ENCODE measurements at regions not wholly inside any gene's neighbourhood (a gene's known extent, or its start where the extent isn't known, plus 50 kb on each side); places are given as distances from the start of the nearest gene placed in this dataset.
"Not testable (repeated sequence)": the region's sequence is repeated elsewhere in the genome, so short reads cannot be mapped to it uniquely, and the experiment has no call there.

DNA sequence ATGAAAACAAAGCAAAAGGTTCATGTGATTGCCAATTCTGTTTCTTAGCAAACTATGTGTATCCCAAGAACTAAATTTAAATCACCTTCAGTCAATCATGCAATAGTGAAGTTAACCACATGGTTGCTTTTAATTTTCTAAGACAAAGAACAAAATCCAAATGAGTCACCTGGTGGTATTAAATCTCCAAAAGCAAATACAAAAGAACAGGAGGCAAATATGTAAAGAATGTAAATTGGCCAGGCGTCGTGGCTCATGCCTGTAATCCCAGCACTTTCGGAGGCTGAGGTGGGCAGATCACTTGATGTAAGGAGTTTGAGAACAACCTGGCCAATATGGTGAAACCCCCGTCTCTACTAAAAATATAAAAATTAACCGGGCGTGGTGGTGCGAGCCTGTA lies 54.2 kb upstream of the PIK3R4 start:
- Mint-ChIP-seq H3K4me3 (no peak overlapping the region), H3K36me3 (ENCODE audit: low read depth) (peaks cover 4% of the 10 kb centered on the region), H3K27me3 (peaks cover 10% of the 10 kb centered on the region), H3K4me1 (no peaks in the 10 kb centered on the region), H3K27ac (no peak overlapping the region)
- H3K9me3 ChIP-seq (ENCODE audit: control insufficient read depth, low read length, poor library complexity, severe bottlenecking) = no peaks in the 10 kb centered on the region
- DNase-seq = no peak
- no peak for ATAC-seq

DNA sequence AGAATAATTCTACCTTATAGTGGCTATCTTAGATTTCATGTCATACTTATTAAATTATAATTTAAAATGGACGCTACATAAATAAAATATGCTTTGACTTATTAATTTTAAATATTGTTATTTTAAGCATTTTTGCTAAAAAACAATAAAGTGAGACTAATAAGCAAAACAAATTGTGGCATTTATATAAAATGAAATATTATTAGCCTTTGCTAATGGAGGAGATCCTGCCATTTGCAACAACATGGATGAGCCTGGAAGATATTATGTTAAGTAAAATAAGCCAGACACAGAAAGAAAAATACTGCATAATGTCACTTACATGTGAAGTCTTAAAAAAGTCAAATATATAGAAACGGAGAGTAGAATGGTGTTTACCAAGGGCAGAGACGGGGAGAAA lies 54.8 kb upstream of the PIK3R4 start:
- H3K27me3 Mint-ChIP-seq = peaks cover 10% of the 10 kb centered on the region
- H3K4me1 Mint-ChIP-seq = no peaks in the 10 kb centered on the region
- H3K27ac Mint-ChIP-seq = no peak overlapping the region
- DNase-seq = no peak
- H3K4me3 Mint-ChIP-seq = no peak overlapping the region
- H3K36me3 Mint-ChIP-seq (ENCODE audit: low read depth) = peaks cover 4% of the 10 kb centered on the region
- no peaks in the 10 kb centered on the region for H3K9me3 ChIP-seq (ENCODE audit: control insufficient read depth, low read length, poor library complexity, severe bottlenecking)
- ATAC-seq = no peak

DNA sequence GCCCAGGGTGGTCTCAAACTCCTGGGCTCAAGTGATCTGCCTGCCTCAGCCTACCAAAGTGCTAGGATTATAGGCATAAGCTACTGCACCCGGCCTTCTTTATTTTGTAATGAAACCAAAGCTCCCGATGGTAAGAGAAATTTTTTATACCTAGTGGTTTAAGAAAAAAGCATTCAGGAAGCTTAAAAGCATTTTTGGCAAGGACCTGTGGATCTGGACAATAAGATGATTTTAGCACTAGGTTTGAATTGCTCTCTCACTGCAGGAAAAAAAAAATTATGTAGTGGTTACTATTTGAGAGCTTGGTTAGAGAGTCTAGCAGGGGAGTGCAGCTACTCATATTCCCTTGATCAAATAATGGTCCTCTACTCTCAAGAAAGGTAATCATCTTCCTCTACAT lies 64.9 kb upstream of the PIK3R4 start:
- no peaks in the 10 kb centered on the region for H3K9me3 ChIP-seq (ENCODE audit: control insufficient read depth, low read length, poor library complexity, severe bottlenecking)
- DNase-seq = no peak
- Mint-ChIP-seq H3K27me3 (no peaks in the 10 kb centered on the region), H3K36me3 (ENCODE audit: low read depth) (no peaks in the 10 kb centered on the region), H3K4me1 (no peaks in the 10 kb centered on the region), H3K4me3 (no peak overlapping the region), H3K27ac (no peak overlapping the region)
- no peak for ATAC-seq

DNA sequence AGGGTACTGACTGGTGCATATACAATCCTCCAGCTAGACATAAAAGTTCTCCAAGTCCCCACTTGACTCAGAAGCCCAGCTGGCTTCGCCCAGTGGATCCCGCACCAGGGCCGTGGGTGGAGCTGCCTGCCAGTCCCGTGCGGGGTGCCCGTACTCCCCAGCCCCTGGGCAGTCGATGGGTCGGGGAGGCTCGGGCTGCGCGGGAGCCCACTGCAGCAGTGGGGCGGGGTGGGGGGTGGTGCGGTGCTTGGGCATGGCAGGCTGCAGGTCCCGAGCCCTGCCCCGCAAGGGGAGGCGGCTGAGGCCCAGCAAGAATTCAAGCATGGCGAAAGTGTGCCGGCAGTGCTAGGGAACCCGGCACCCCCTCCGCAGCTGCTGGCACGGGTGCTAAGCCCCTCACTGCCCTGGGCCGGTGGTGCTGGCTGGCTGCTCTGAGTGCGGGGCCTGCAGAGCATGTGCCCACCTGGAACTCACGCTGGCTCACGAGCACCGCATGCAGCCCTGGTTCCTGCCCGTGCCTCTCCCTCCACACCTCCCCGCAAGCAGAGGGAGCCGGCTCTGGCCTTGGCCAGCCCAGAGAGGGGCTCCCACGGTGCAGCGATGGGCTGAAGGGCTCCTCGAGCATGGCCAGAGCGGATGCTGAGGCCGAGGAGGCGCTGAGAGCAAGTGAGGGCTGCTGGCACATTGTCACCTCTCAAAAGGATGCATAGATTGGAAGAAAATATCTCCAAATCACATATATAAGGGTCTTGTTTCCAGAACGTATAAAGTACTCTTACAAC lies 68.3 kb upstream of the PIK3R4 start:
- no peak overlapping the region for H3K27ac Mint-ChIP-seq
- no peaks in the 10 kb centered on the region for H3K36me3 Mint-ChIP-seq (ENCODE audit: low read depth)
- no peak for DNase-seq

DNA sequence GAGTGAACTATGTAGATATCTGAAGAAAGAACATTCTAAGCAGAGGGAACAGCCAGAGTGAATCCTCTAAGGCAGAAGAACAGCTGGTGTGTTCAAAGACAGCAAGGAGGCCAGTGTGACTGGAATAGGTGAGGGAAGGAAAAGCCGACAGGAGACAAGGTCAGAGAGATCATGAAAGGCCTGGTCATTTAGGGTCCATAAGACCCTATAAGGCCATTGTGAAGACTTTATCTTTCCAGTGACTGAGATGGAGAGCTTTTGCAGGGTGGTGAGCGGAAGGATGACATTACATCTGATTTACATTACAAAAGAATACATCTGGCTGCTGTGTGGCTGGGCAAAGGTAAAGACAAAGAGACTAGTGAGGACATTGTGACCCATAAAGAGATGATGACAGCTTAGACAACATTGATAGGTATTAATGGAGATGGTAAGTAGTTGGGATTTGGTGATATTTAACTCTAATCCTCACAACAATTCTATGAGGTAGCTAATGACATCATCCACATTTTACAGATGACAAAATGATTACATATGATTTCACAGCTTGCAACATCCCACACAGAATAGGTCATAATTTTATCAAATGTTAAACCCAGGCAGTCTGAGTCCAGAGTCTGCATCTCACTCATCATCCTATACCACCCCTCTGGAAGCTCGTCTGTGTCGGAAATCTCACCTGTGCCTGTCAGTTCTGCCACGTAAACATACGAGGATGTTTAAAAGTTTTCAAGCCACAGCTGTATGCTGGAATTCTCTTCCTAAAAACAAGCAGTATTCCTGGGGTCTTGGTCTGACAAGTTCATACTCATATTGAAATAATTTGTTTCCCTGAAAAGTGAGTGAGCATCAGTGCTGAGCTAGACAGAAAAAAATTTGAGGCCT lies 70.2 kb upstream of the PIK3R4 start:
- Mint-ChIP-seq H3K4me1 (no peaks in the 10 kb centered on the region), H3K27me3 (peaks cover 18% of the 10 kb centered on the region), H3K36me3 (ENCODE audit: low read depth) (no peaks in the 10 kb centered on the region), H3K27ac (no peak overlapping the region), H3K4me3 (no peak overlapping the region)
- DNase-seq (no peak), ATAC-seq (no peak)
- no peaks in the 10 kb centered on the region for H3K9me3 ChIP-seq (ENCODE audit: control insufficient read depth, low read length, poor library complexity, severe bottlenecking)

More for the DNA sequence above, 68.3 kb upstream of the PIK3R4 start:
- H3K27me3 Mint-ChIP-seq = peaks cover 7% of the 10 kb centered on the region
- H3K9me3 ChIP-seq (ENCODE audit: control insufficient read depth, low read length, poor library complexity, severe bottlenecking) = no peaks in the 10 kb centered on the region
- H3K4me1 Mint-ChIP-seq = no peaks in the 10 kb centered on the region
- H3K4me3 Mint-ChIP-seq = no peak overlapping the region
- no peak for ATAC-seq

DNA sequence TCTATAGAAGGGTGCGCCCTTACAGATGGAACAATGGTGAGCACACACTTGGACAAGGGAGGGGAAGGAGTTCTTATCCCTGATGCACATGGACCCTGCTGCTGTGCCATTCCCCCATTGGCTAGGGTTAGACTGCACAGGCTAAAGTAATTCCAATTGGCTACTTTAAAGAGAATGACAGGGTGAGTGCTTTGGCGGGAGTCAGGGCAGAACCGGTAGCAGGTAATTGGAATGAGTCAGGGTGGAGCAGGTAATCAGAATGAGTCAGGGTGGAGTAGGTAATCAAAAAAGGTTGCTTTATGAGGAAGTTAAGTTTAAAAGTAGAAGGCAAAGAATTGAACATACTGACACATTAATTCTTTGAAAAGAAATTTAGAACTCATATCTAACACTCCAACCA lies 71.4 kb upstream of the PIK3R4 start:
- H3K36me3 Mint-ChIP-seq (ENCODE audit: low read depth); DNase-seq; H3K4me3 Mint-ChIP-seq; H3K9me3 ChIP-seq (ENCODE audit: control insufficient read depth, low read length, poor library complexity, severe bottlenecking); H3K27ac Mint-ChIP-seq; H3K4me1 Mint-ChIP-seq; ATAC-seq: not testable (repeated sequence)
- H3K27me3 Mint-ChIP-seq = peaks cover 18% of the 10 kb centered on the region

DNA sequence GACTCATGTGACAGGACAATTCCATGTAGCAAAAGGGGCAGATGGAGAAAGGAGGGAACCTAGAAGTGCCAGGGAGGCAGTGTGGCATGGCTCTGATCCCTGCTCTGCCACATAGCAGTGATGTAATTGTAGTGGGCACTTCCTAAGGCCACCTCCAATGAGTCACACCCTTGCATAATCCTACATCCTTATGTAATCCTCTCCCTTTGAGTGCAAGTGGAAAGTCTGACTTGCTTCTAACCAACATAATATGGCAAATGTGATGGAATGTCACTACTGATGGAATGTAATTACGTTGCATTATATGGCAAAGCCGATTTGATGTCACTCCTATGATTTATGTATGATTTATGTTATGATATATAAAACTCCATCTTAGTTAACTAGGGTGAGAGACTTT lies 72.9 kb upstream of the ATP2C1 start:
- peaks cover 35% of the 10 kb centered on the region for H3K27me3 Mint-ChIP-seq
- H3K9me3 ChIP-seq (ENCODE audit: control insufficient read depth, low read length, poor library complexity, severe bottlenecking) = no peaks in the 10 kb centered on the region
- DNase-seq = no peak
- H3K36me3 Mint-ChIP-seq (ENCODE audit: low read depth) = no peaks in the 10 kb centered on the region
- no peak overlapping the region for H3K4me3 Mint-ChIP-seq
- ATAC-seq = peak; percentile 28
- no peaks in the 10 kb centered on the region for H3K4me1 Mint-ChIP-seq
- no peak overlapping the region for H3K27ac Mint-ChIP-seq

DNA sequence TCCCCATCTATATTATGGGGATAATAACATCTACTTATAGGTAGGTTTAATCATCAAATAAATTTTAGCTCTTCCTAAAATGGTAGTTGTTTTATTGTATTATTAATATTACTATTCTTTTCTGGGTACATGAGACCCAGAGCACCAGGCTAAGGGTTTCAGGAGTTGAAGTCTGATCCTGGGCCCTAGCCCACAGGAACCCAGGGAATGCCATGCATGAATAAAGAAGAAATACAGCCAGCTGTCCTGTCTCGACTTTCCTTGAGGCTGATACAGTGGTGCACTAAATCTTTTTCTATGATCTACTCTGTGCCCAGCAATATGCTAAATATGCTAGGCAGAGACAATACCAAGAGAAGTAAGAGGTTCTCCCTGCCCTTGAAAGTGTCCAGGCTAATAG lies 72.1 kb upstream of the ATP2C1 start:
- ATAC-seq (no peak), DNase-seq (no peak)
- peaks cover 37% of the 10 kb centered on the region for H3K27me3 Mint-ChIP-seq
- H3K4me1 Mint-ChIP-seq = no peaks in the 10 kb centered on the region
- no peak overlapping the region for H3K27ac Mint-ChIP-seq
- no peaks in the 10 kb centered on the region for H3K36me3 Mint-ChIP-seq (ENCODE audit: low read depth)
- H3K4me3 Mint-ChIP-seq = no peak overlapping the region
- no peaks in the 10 kb centered on the region for H3K9me3 ChIP-seq (ENCODE audit: control insufficient read depth, low read length, poor library complexity, severe bottlenecking)

DNA sequence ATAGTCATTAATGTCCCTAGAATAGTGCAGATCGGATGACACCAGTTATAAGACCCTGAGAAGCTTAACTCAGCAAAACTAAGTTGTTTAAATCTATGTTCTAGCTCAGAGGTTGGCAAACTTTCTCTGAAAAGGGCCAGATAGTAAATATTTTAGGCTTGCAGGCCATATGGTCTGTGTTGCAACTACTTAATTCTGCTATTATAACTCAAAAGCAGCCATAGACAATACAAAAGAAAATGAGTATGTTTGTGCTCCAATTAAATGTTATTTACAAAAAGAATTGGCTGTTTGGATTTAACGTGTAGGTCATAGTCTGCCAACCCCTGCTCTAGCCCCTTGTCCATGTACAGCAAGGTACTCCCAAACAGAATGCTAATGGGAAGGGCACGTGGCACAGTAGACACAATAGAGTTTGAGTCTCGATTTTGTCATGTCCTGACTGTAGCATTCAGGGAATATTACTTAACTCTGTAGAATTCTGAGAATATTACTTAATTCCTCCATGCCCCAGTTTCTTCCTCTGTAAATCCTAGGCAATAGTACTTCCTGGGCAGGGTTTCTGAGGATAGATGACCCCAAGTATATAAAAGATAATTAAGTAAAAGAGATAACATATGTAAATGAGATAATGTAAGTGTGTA lies 70.5 kb upstream of the ATP2C1 start:
- Mint-ChIP-seq H3K27me3 (peaks cover 37% of the 10 kb centered on the region), H3K4me1 (no peaks in the 10 kb centered on the region), H3K4me3 (no peak overlapping the region), H3K27ac (no peak overlapping the region), H3K36me3 (ENCODE audit: low read depth) (no peaks in the 10 kb centered on the region)
- ATAC-seq (no peak), DNase-seq (no peak)
- H3K9me3 ChIP-seq (ENCODE audit: control insufficient read depth, low read length, poor library complexity, severe bottlenecking) = no peaks in the 10 kb centered on the region

DNA sequence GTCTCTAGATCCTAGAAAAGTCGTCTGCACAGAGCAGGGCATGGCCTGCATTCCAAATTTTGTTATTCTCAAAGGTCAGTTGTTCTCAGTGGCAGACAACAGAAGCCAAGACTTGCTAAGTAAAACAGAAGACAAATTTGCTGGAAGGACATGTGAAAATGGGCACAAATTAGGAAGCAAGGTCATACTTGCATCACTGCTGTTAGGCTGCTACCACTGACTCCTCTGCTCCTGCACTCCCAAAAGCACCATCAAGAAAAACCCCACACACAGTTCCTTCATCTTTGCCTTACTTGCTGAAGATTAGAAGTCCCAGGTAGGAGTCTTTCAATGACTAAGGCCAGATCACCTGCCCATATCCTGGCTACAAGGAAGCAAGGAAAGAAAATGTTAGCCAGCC lies 69.9 kb upstream of the ATP2C1 start:
- Mint-ChIP-seq H3K4me3 (no peak overlapping the region), H3K4me1 (no peaks in the 10 kb centered on the region), H3K27ac (no peak overlapping the region), H3K27me3 (peaks cover 36% of the 10 kb centered on the region), H3K36me3 (ENCODE audit: low read depth) (no peaks in the 10 kb centered on the region)
- no peaks in the 10 kb centered on the region for H3K9me3 ChIP-seq (ENCODE audit: control insufficient read depth, low read length, poor library complexity, severe bottlenecking)
- ATAC-seq = no peak
- no peak for DNase-seq

DNA sequence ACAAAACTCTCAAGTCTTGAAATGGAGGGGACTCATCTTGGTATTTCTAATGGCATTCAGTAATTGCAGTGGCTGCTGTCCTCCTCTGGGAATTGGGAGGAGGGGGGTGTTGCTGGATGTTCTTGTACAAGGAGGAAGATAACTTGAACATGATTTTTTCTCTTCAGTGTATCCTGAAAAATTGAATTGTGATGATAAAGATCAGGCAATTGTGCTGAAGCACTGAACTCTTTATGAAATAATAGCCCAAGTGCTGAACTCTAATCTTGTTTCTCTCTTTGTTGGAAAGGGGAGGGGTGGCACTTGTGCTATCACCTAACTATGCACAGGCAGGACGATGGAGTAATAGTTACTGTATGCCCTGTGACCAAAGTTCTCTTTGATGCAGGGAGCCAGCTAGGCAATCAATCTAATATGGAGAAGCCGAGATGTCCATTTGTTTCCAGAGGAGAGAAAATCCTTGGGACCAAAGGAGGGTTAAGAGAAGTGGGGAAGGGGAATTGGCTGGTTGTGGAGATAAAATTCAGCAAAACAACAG lies 68.1 kb upstream of the ATP2C1 start:
- H3K9me3 ChIP-seq (ENCODE audit: control insufficient read depth, low read length, poor library complexity, severe bottlenecking) = no peaks in the 10 kb centered on the region
- Mint-ChIP-seq H3K4me3 (no peak overlapping the region), H3K4me1 (no peaks in the 10 kb centered on the region), H3K27ac (no peak overlapping the region), H3K36me3 (ENCODE audit: low read depth) (peaks cover 3% of the 10 kb centered on the region), H3K27me3 (peaks cover 24% of the 10 kb centered on the region)
- ATAC-seq = no peak
- no peak for DNase-seq

DNA sequence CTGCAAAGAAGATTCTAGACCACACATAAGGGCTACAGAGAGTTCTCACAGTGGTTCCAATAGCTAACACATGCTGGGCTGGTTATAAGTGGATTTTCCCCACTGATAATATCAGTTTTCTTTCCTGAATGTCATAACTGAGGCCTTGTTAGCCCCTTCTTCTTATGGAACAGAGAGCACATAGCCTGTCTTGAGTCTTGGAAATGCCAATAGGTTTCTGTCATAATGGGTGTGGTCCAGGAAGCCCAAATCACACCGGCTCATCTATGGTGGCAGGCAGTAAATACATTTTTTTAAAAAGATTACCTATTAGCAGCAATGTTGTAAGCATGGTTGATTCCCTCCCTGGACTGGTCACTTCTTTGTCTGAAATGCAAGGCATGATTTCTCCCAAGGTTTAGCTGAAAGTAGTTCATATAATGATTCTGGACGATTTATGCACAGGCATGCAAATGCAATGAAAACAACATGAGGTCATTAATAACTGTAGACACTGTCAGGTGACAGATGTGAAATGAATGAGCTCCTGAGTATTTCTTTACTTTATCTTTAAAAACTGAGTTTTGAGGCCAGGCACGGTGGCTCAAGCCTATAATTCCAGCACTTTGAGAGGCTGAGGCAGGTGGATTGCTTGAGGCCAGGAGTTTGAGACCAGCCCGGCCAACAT lies 67.2 kb upstream of the ATP2C1 start:
- ATAC-seq (no peak), DNase-seq (no peak)
- peaks cover 26% of the 10 kb centered on the region for H3K27me3 Mint-ChIP-seq
- no peaks in the 10 kb centered on the region for H3K9me3 ChIP-seq (ENCODE audit: control insufficient read depth, low read length, poor library complexity, severe bottlenecking)
- peaks cover 4% of the 10 kb centered on the region for H3K36me3 Mint-ChIP-seq (ENCODE audit: low read depth)
- no peak overlapping the region for H3K4me3 Mint-ChIP-seq
- no peak overlapping the region for H3K27ac Mint-ChIP-seq
- H3K4me1 Mint-ChIP-seq = no peaks in the 10 kb centered on the region

DNA sequence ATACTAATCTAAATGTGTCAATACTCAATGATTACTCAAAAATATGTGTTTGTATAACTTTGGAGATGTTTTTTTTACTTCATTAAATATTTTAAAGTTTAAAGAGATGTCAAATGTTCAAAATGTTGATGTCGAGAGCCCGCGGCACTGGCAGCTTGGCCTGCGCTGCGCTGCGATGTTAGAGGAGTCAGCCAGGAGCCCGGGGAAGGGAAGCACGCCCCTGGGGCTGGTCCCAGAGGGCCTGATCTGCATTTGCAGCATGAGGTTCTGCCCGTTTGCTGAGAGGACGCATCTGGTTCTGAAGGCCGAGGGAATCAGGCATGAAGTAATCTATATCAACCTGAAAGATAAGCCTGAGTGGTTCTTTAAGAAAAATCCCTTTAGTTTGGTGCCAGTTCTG lies 66.4 kb upstream of the ATP2C1 start:
- H3K27ac Mint-ChIP-seq = no peak overlapping the region

More for the DNA sequence above, 66.4 kb upstream of the ATP2C1 start:
- H3K9me3 ChIP-seq (ENCODE audit: control insufficient read depth, low read length, poor library complexity, severe bottlenecking) = no peaks in the 10 kb centered on the region
- Mint-ChIP-seq H3K36me3 (ENCODE audit: low read depth) (peaks cover 4% of the 10 kb centered on the region), H3K4me3 (no peak overlapping the region), H3K27me3 (peaks cover 33% of the 10 kb centered on the region), H3K4me1 (no peaks in the 10 kb centered on the region)
- ATAC-seq = no peak
- no peak for DNase-seq
